K562 (cell line): ENCODE measurements at regions not wholly inside any gene's neighbourhood (a gene's known extent, or its start where the extent isn't known, plus 50 kb on each side); places are given as distances from the start of the nearest gene placed in this dataset.

Experiments used
- TF ChIP-seq, protein P1 (sequence below): fragments of 200-600 bp; sonication (generic); IDR thresholded peaks from one replicate; pipeline ENCODE4 v1.6.1; 2012; ENCODE audit warnings: mild to moderate bottlenecking, low read depth, low read length, inconsistent platforms

GRCh38 chr4:81574991-81575390, 103.3 kb upstream of the RASGEF1B start (continued):
- TF ChIP-seq, protein P1, sequence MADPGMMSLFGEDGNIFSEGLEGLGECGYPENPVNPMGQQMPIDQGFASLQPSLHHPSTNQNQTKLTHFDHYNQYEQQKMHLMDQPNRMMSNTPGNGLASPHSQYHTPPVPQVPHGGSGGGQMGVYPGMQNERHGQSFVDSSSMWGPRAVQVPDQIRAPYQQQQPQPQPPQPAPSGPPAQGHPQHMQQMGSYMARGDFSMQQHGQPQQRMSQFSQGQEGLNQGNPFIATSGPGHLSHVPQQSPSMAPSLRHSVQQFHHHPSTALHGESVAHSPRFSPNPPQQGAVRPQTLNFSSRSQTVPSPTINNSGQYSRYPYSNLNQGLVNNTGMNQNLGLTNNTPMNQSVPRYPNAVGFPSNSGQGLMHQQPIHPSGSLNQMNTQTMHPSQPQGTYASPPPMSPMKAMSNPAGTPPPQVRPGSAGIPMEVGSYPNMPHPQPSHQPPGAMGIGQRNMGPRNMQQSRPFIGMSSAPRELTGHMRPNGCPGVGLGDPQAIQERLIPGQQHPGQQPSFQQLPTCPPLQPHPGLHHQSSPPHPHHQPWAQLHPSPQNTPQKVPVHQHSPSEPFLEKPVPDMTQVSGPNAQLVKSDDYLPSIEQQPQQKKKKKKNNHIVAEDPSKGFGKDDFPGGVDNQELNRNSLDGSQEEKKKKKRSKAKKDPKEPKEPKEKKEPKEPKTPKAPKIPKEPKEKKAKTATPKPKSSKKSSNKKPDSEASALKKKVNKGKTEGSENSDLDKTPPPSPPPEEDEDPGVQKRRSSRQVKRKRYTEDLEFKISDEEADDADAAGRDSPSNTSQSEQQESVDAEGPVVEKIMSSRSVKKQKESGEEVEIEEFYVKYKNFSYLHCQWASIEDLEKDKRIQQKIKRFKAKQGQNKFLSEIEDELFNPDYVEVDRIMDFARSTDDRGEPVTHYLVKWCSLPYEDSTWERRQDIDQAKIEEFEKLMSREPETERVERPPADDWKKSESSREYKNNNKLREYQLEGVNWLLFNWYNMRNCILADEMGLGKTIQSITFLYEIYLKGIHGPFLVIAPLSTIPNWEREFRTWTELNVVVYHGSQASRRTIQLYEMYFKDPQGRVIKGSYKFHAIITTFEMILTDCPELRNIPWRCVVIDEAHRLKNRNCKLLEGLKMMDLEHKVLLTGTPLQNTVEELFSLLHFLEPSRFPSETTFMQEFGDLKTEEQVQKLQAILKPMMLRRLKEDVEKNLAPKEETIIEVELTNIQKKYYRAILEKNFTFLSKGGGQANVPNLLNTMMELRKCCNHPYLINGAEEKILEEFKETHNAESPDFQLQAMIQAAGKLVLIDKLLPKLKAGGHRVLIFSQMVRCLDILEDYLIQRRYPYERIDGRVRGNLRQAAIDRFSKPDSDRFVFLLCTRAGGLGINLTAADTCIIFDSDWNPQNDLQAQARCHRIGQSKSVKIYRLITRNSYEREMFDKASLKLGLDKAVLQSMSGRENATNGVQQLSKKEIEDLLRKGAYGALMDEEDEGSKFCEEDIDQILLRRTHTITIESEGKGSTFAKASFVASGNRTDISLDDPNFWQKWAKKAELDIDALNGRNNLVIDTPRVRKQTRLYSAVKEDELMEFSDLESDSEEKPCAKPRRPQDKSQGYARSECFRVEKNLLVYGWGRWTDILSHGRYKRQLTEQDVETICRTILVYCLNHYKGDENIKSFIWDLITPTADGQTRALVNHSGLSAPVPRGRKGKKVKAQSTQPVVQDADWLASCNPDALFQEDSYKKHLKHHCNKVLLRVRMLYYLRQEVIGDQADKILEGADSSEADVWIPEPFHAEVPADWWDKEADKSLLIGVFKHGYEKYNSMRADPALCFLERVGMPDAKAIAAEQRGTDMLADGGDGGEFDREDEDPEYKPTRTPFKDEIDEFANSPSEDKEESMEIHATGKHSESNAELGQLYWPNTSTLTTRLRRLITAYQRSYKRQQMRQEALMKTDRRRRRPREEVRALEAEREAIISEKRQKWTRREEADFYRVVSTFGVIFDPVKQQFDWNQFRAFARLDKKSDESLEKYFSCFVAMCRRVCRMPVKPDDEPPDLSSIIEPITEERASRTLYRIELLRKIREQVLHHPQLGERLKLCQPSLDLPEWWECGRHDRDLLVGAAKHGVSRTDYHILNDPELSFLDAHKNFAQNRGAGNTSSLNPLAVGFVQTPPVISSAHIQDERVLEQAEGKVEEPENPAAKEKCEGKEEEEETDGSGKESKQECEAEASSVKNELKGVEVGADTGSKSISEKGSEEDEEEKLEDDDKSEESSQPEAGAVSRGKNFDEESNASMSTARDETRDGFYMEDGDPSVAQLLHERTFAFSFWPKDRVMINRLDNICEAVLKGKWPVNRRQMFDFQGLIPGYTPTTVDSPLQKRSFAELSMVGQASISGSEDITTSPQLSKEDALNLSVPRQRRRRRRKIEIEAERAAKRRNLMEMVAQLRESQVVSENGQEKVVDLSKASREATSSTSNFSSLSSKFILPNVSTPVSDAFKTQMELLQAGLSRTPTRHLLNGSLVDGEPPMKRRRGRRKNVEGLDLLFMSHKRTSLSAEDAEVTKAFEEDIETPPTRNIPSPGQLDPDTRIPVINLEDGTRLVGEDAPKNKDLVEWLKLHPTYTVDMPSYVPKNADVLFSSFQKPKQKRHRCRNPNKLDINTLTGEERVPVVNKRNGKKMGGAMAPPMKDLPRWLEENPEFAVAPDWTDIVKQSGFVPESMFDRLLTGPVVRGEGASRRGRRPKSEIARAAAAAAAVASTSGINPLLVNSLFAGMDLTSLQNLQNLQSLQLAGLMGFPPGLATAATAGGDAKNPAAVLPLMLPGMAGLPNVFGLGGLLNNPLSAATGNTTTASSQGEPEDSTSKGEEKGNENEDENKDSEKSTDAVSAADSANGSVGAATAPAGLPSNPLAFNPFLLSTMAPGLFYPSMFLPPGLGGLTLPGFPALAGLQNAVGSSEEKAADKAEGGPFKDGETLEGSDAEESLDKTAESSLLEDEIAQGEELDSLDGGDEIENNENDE: no peak
